ENCODE measurements at regions not wholly inside any gene's neighbourhood (a gene's known extent, or its start where the extent isn't known, plus 50 kb on each side); places are given as distances from the start of the nearest gene placed in this dataset.

- Histone ChIP-seq H2AFZ (ENCODE audit: low read depth, low read length) (no peak overlapping the region), H4K20me1 (replicated peaks; ENCODE audit: control insufficient read depth, extremely low read depth, insufficient read depth, low read length) (no peaks in the 10 kb centered on the region), H3K79me2 (ENCODE audit: control insufficient read depth, insufficient read depth, low read length) (no peaks in the 10 kb centered on the region), H3K9ac (replicated peaks; ENCODE audit: extremely low read depth, insufficient read depth, low read length) (no peak overlapping the region), H3K27me3 (ENCODE audit: control insufficient read depth in 2 of 2, insufficient read depth in 2 of 2, low read length in 2 of 2) (no peaks in the 10 kb centered on the region), H3K4me3 (replicated peaks in 1 of 3; ENCODE audit: insufficient read depth in 1 of 3, low read depth in 1 of 3, low read length in 3 of 3) (no peak overlapping the region), H3K9me1 (replicated peaks; ENCODE audit: control insufficient read depth, extremely low read depth, insufficient read depth, low read length) (no peaks in the 10 kb centered on the region), H3K27ac (ENCODE audit: insufficient read depth, low read depth, low read length) (no peak overlapping the region), H3K4me2 (ENCODE audit: insufficient read depth, low read length) (no peak overlapping the region), H3K4me1 (ENCODE audit: control insufficient read depth, extremely low read depth, insufficient read depth, low read length) (peaks cover 13% of the 10 kb centered on the region), H3K9me3 (replicated peaks; ENCODE audit: control insufficient read depth, insufficient read depth, low read length) (no peaks in the 10 kb centered on the region), H3K36me3 (ENCODE audit: control insufficient read depth in 2 of 2, extremely low read depth in 1 of 2, insufficient read depth in 2 of 2, low read length in 2 of 2) (no peaks in the 10 kb centered on the region)
- intact Hi-C loops (cut with micrococcal nuclease): loop anchor here (10.0 kb wide), 1 partner anchor 1949 kb away; no protein-coding TSS in a partner anchor
- dilution Hi-C loops (cut with MboI; ENCODE audit: extremely low pct_ligation_motif_present, low sequenced_read_pairs): no loop called here
- BruUV-seq (replicated peaks): no TSS peak
- FAIRE-seq: no peak
- TF ChIP-seq FOS (IDR thresholded peaks at IDR 0.05; ENCODE audit: borderline replicate concordance, insufficient read depth, low read length): no peak
- TF ChIP-seq POLR2AphosphoS5 (IDR thresholded peaks at IDR 0.05; ENCODE audit: insufficient read depth, low read depth, low read length): no peak
- no peak for TF ChIP-seq GATA2 (IDR thresholded peaks at IDR 0.05; ENCODE audit: insufficient read depth, insufficient read length, low read depth, low read length)
- no peak for TF ChIP-seq JUN (IDR thresholded peaks at IDR 0.05; ENCODE audit: borderline replicate concordance, insufficient read depth, insufficient read length, low read depth)
- no peak for TF ChIP-seq POLR2A (IDR thresholded peaks at IDR 0.05; ENCODE audit: low read depth, low read length)
- no peak for TF ChIP-seq MAX (IDR thresholded peaks at IDR 0.05; ENCODE audit: insufficient read depth, insufficient read length)
- no peak for TF ChIP-seq CTCF (IDR thresholded peaks at IDR 0.05; ENCODE audit: extremely low read depth in 1 of 2, insufficient read depth in 1 of 2, low read depth in 1 of 2, low read length in 2 of 2)
- TF ChIP-seq MYC (IDR thresholded peaks at IDR 0.05; ENCODE audit: low read depth, low read length): no peak
- no peak for TF ChIP-seq EZH2 (IDR thresholded peaks at IDR 0.05; ENCODE audit: borderline replicate concordance, low read depth, low read length, severe bottlenecking)
- CTCF ChIA-PET: no interaction called here
- DNase-seq (ENCODE audit: low read depth, low spot score): no peak
- POLR2A ChIA-PET: no interaction called here
These were observed 126.8 kb upstream of the ODAD2 start for GRCh38 chr10:28125701-28126100.

Data from endothelial cell of umbilical vein (primary cell).